ENCODE measurements at regions not wholly inside any gene's neighbourhood (a gene's known extent, or its start where the extent isn't known, plus 50 kb on each side); places are given as distances from the start of the nearest gene placed in this dataset.

GRCh38 chr13:104843401-104843800 lies 1692.1 kb downstream of the EFNB2 start:
- no peak for DNase-seq (ENCODE audit: low spot score)

DNA sequence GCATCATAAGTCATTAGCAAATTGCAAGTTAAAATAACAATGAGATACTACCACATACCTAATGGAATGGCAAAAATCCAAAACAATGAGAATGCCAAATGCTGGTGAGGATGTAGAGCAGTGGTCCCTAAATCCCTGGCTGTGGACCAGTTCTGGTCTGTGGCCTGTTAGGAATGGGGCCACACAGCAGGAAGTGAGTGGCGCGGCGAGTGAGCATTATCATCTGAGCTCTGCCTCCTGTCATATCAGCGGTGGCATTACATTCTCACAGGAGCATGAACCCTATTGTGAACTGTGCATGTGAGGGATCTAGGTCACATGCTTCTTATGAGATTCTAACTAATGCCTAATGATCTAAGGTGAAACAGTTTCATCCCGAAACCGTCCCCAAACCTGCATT lies 1694.4 kb downstream of the EFNB2 start:
- no peak for DNase-seq (ENCODE audit: low spot score)

GRCh38 chr13:104837756-104838155 lies 1697.7 kb downstream of the EFNB2 start:
- no peak for DNase-seq (ENCODE audit: low spot score)

DNA sequence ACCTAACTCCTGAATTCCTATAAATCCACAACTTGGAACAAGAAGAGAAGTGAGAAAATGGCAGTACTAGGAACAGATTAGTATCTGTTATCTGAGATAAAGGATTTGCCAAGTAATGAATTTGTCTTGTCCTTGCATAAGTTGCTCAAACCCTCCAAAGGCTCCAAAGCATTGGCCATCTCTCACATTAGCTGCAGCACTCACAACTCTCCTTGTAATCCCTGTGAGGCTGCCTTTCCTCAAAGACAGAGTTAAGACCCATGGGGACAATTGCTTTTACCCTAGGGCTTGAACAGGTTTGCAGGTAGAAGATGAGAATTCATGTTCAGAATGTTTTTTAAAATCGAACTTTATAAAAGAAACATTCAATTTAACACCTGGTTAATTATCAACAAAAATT lies 1702.2 kb downstream of the EFNB2 start:
- no peak for DNase-seq (ENCODE audit: low spot score)

DNA sequence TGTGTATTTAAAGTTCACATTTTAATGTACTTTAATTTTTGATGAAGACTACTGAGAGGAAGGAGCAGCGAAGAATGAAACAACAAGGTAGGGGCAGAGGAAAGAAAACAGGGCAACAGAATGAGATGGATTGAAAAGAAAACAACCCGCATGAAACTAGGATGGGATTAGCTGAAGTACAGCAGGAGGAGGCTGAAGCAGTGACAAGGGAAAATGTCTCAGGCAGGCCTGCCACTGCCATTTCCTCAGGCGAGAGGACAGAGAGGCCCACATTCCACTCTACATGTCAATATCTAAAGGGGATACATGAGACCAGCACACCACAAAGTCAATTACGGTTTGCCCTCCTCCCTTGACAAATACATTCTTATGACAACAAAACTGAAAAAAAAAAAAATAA lies 1703.2 kb downstream of the EFNB2 start:
- DNase-seq (ENCODE audit: low spot score): no peak

DNA sequence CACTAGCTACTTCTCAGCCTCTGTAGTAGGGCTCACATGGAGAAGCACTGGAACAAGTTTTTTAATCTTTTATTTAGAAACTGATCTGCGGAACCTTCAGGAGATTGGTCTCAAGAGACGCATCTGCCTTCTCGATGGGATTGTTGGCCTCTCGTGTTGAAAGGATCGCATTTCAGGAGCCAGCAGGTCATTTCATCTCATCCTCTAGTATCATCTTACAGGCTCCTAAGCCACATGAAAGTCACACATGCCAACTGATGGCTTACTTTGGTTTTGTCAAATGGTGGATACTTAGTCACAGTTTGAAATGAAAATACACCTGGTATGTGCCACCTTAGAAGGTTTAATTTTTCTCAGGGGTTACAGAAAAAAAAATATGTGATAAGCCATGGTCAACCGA lies 1703.6 kb downstream of the EFNB2 start:
- no peak for DNase-seq (ENCODE audit: low spot score)

GRCh38 chr13:104823709-104824108 lies 1711.8 kb downstream of the EFNB2 start:
- no peak for DNase-seq (ENCODE audit: low spot score)

DNA sequence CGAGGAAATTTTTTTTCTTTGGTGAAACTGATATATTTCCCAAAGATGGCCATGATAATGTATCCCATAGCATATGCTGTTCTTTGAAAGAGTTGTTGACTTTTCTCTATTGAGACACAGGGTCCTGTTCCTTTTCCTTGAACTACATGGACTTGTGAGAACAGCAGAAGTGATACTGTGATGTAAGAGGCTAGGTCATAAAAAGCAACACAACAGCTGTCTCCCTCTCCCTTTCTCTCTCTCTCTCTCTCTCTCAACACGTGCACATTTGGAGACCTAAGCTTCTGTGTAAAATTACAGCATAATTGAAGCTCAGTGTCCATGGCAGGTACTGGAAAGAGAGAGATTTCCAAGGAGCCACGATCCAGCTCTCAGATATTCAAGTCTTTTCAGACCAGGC lies 1712.4 kb downstream of the EFNB2 start:
- no peak for DNase-seq (ENCODE audit: low spot score)

DNA sequence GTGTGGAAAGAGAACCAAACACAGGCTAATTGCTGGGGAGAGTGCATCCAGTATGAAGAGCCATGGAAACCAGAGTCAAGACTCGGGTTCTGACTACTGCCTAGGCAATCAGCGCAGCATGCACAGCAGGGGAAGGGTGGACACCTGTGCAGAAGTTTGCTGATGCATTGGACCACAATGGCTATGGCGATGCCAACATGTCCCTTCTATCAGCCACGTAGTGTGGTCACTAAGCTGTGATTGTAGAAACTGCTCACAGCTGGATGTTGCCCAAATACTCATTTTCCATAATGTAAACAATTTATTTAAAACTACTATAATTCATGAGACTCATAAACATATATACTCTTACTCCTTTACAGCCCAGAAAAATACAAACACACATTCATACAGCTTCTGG lies 1718.2 kb downstream of the EFNB2 start:
- DNase-seq (ENCODE audit: low spot score): no peak

- DNase-seq (ENCODE audit: low spot score): no peak
Measured at GRCh38 chr13:104816726-104817125, 1718.7 kb downstream of the EFNB2 start.

DNA sequence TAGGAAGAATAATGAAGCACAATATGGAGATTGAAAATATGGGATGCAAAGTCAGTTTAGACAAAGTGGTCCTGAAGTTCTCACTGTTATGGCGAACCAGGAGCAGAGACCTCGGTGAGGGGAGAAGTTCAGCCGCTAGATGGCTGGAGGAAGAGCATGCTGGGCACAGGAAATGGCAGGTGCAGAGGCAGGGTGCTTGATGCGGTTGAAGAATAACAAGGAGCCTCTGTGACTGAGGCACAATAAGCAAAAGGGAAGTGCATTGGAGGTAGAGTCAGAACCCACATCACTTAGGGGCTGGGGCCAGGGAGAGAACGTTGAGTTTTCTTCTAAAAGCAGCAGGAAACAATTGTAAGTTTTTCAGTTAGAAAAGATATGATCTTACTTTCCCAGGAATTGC lies 1725.2 kb downstream of the EFNB2 start:
- no peak for DNase-seq (ENCODE audit: low spot score)

DNA sequence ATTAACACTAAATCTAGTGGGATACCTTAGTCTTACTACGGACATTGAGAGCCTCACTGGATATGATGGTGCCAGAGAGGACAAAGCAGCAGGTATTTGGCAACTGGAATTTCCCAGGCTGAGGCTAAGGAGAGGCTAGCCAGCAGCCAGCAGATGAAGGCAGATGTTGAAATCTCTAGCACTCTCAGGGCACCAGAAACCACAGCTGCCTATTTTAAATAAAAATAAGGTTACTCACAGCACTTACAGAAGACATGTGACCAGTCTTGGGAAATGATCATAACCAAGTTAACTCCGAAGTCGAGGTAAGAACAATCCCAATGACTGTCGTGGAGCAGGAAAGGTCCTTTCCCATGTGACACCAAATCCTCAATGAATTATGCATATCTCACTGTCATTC lies 1726.0 kb downstream of the EFNB2 start:
- no peak for DNase-seq (ENCODE audit: low spot score)

- DNase-seq (ENCODE audit: low spot score): no peak
Measured at GRCh38 chr13:104805346-104805745, 1730.1 kb downstream of the EFNB2 start.

DNA sequence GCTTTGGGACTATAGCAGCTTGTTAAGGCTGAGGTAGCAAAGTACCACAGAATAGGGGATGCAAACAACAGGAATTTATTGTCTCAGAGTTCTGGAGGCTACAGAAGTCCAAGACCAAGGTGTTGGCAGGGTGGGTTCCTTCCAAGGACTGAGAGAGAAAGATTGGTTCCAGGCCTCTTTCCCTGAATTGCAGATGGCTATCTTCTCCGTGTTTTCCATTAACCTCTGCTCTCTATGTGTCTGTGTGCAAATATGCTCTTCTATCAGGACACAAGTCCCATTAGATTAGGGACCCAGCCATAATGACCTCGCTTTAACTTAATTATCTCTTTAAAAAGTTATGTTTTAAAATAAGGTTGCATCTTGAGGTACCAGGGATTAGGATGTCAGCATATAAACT lies 1732.9 kb upstream of the SLC10A2 start:
- no peak for DNase-seq (ENCODE audit: low spot score)

DNA sequence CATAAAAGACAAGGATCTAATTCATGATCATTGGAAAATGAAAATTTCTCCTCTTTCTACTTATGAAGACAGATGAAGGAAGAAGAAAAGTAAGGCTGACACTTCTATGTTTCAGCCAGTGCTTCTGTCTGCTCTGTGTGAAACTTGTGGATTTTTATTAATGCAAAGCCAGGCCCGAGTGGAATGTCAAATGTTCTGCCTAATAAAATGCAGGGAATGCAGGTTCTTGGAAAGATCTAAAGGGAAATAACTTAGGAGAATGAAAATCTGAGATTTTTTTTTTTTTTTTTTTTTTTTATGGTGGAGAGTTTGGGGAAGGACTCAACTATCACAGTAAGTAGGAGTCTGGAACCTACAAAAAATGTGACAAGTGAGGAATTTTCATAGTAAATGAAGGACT lies 1732.3 kb upstream of the SLC10A2 start:
- DNase-seq (ENCODE audit: low spot score): no peak

- no peak for DNase-seq (ENCODE audit: low spot score)
Measured at GRCh38 chr13:104796581-104796980, 1730.4 kb upstream of the SLC10A2 start.

DNA sequence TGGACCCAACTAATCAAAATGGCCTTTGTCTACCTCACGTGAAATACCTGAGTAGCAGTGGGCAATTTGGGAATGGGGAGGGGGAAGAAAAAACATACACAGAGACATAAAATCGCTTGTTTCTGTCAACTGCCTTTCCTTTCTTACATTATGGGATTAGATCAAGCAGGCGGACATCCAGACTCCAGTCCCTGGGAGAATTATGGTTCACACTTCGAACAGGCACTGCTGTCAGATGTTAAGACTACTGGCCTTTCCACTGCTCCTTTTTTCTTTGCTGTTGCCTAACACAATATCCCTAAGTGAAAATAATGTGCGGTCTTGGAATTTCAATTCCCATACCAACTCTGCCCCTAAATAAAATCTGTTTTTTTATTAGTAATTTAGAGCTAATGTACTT lies 1719.7 kb upstream of the SLC10A2 start:
- DNase-seq (ENCODE audit: low spot score): no peak

GRCh38 chr13:104784891-104785290 lies 1718.7 kb upstream of the SLC10A2 start:
- DNase-seq (ENCODE audit: low spot score): no peak

DNA sequence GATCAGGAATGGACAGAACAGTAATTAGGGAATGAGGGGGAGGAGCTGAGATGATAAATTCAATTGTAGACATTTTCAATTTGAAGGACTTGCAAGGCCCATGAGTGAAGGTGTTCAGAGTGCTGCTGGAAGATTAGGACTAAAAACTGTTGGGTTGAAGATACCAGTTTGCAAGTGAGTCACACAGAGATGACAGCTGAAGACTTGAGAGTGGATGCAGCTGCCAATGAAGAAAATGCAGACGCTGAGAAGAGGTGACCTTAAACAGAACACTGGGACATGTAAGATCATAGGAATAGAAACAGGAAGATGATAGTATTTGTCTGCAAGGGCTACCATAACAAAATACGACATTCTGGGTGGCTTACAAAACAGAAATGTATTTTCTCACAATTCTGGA lies 1716.5 kb upstream of the SLC10A2 start:
- no peak for DNase-seq (ENCODE audit: low spot score)

- no peak for DNase-seq (ENCODE audit: low spot score)
Measured at GRCh38 chr13:104779311-104779993, 1713.2 kb upstream of the SLC10A2 start.

- peak; percentile 2 for DNase-seq (ENCODE audit: low spot score)
Measured at GRCh38 chr13:104773775-104774174, 1707.6 kb upstream of the SLC10A2 start.

DNA sequence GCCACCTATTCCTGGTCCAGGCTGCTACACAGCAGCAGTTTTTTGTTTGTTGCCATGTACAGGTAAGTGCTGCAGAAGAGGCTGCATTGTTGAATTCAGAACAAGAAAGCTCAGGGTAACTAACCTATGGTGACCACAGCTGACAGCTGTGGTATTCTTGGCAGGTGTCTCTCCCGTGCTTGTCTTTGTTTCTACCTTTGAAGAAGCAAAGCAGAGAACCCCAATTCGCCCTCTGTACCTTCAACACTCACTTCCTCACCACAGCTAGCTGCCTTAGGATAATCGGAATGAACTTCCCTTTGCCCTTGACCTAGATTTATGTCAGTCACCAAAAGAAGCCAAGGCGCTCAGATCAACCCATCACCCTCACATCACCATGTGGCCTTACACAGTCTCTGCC lies 1703.3 kb upstream of the SLC10A2 start:
- DNase-seq (ENCODE audit: low spot score): no peak

DNA sequence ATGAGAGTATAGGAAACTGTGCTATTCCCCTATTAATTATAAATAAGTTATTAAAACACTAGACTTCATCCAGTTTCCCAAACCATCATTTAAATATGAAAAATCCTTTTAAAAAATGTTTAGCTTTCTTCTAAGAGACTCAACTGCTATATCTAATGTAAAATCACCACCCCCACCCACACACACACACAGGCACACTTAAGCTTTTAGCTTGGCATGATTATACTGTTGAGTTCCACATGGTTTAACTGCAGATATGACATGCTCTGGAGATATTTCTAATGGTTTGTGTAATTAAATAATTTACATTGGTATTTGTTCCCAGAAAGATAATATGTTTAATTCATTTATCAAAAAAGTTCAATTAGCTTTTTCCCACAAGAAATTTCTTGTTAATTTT lies 1700.1 kb upstream of the SLC10A2 start:
- no peak for DNase-seq (ENCODE audit: low spot score)

DNA sequence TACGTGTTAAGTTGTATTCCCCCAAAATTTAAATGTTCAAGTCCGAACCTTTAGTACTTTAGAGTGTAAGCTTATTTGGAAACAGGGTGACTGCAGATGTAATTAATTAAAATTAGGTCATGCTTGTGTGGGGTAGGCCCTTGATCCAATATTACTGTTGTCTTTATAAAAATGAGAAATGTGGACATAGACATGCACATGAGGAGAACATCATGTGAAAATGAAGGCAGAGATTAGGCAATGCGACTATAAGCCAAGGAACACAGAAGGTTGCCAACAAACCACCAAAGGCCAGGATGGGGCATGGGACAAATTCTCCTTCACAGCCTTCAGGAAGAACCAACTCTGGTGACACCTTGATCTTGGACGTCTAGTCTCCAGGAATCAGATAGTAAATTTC lies 1698.4 kb upstream of the SLC10A2 start:
- DNase-seq (ENCODE audit: low spot score): no peak

DNA sequence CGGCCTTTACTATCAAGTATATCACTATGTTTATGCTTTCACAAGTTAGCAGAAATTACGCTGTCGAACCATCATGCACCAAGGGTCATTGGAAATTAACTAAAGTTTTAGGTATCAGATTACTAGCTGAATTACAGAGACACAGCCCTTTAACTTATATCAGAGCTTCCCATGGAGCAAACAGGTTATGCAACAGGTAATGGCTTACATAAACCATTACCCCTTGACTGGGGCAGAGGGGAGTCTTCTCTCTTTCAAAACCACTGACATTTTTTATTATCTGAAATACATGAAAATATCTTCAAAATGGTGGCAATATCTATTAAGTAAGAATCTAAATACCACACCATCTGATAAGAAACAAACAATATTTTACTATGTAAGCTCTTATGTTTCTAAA lies 1692.9 kb upstream of the SLC10A2 start:
- DNase-seq (ENCODE audit: low spot score): no peak
